ENCODE measurements at regions not wholly inside any gene's neighbourhood (a gene's known extent, or its start where the extent isn't known, plus 50 kb on each side); places are given as distances from the start of the nearest gene placed in this dataset.
"Not testable (repeated sequence)": the region's sequence is repeated elsewhere in the genome, so short reads cannot be mapped to it uniquely, and the experiment has no call there.

DNA sequence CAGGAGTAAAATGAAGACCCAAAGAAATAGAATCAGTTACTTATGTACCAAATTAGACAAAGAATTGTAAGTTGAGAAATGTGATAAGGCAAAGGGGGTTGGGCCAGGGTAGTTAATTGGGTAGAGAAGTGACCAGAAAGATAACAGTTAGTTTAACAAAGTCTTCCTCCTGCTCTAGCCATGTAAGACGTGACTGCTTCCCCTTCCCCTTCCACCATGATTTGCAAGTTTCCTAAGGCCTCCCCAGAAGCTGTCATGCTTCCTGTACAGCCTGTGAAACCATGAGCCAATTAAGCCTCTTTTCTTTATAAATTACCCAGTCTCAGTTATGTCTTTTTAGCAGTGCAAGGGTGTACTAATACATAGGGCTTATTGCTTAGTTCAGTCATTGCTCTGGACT is 142.0 kb upstream of the PDE4B start:
- Histone ChIP-seq H3K4me2 (ENCODE audit: low read length) (no peak overlapping the region), H3K4me1 (ENCODE audit: insufficient read depth, low read length, poor library complexity, severe bottlenecking) (no peaks in the 10 kb centered on the region), H3K36me3 (ENCODE audit: insufficient read depth, low read length) (no peaks in the 10 kb centered on the region), H3K9me2 (ENCODE audit: insufficient read depth, low read length) (no peaks in the 10 kb centered on the region), H3K4me3 (ENCODE audit: low read depth, low read length, poor library complexity, severe bottlenecking) (no peak overlapping the region), H4K20me1 (ENCODE audit: insufficient read depth, low read length) (no peaks in the 10 kb centered on the region), H3K79me2 (ENCODE audit: insufficient read depth, low read depth, low read length) (no peaks in the 10 kb centered on the region), H2AFZ (ENCODE audit: low read length) (no peak overlapping the region), H3K9me3 (ENCODE audit: low read length) (no peaks in the 10 kb centered on the region), H3K27ac (ENCODE audit: low read depth, low read length, poor library complexity, severe bottlenecking) (no peak overlapping the region)
- no peak for DNase-seq (ENCODE audit: low spot score)
- ChIA-PET CTCF (ENCODE audit: unreplicated experiment) (no interaction called here), POLR2A (interaction anchor here (0.6 kb wide), 1 partner anchor 16 kb away, joined by 3 read pairs; no protein-coding TSS in a partner anchor)
- no TSS peak for BruUV-seq (replicated peaks)
- TF ChIP-seq CTCF (conservative IDR thresholded peaks at IDR 0.05; ENCODE audit: low read length) (no peak), EZH2phosphoT487 (IDR thresholded peaks at IDR 0.05; ENCODE audit: borderline replicate concordance, low read depth, low read length) (no peak)
- intact Hi-C loops (cut with micrococcal nuclease; ENCODE audit: unreplicated experiment): no loop called here

GRCh38 chr1:65654526-65654925 is 138.2 kb upstream of the PDE4B start:
- H3K27ac ChIP-seq (ENCODE audit: low read depth, low read length, poor library complexity, severe bottlenecking); H3K36me3 ChIP-seq (ENCODE audit: insufficient read depth, low read length); H3K4me2 ChIP-seq (ENCODE audit: low read length); intact Hi-C loops (cut with micrococcal nuclease; ENCODE audit: unreplicated experiment); H3K4me3 ChIP-seq (ENCODE audit: low read depth, low read length, poor library complexity, severe bottlenecking); CTCF ChIA-PET (ENCODE audit: unreplicated experiment); BruUV-seq (replicated peaks); DNase-seq (ENCODE audit: low spot score); H3K4me1 ChIP-seq (ENCODE audit: insufficient read depth, low read length, poor library complexity, severe bottlenecking); H3K9me3 ChIP-seq (ENCODE audit: low read length); H3K79me2 ChIP-seq (ENCODE audit: insufficient read depth, low read depth, low read length); H3K9me2 ChIP-seq (ENCODE audit: insufficient read depth, low read length); H2AFZ ChIP-seq (ENCODE audit: low read length); H4K20me1 ChIP-seq (ENCODE audit: insufficient read depth, low read length): not testable (repeated sequence)
- POLR2A ChIA-PET: interaction anchor here (0.5 to 0.6 kb wide), 2 partner anchors 101 to 831 kb away, joined by 3 to 4 read pairs; no protein-coding TSS in a partner anchor

GRCh38 chr1:65657609-65658008 is 135.1 kb upstream of the PDE4B start:
- H3K36me3 ChIP-seq (ENCODE audit: insufficient read depth, low read length); H3K9me2 ChIP-seq (ENCODE audit: insufficient read depth, low read length); BruUV-seq (replicated peaks); H2AFZ ChIP-seq (ENCODE audit: low read length); H3K9me3 ChIP-seq (ENCODE audit: low read length); H3K4me3 ChIP-seq (ENCODE audit: low read depth, low read length, poor library complexity, severe bottlenecking); intact Hi-C loops (cut with micrococcal nuclease; ENCODE audit: unreplicated experiment); H4K20me1 ChIP-seq (ENCODE audit: insufficient read depth, low read length); H3K4me1 ChIP-seq (ENCODE audit: insufficient read depth, low read length, poor library complexity, severe bottlenecking); H3K4me2 ChIP-seq (ENCODE audit: low read length); CTCF ChIA-PET (ENCODE audit: unreplicated experiment); H3K27ac ChIP-seq (ENCODE audit: low read depth, low read length, poor library complexity, severe bottlenecking); DNase-seq (ENCODE audit: low spot score); H3K79me2 ChIP-seq (ENCODE audit: insufficient read depth, low read depth, low read length): not testable (repeated sequence)
- POLR2A ChIA-PET: interaction anchor here (0.8 kb wide), 1 partner anchor 485 kb away, joined by 3 read pairs; no protein-coding TSS in a partner anchor

- H4K20me1 ChIP-seq (ENCODE audit: insufficient read depth, low read length): no peaks in the 10 kb centered on the region
- no peak overlapping the region for H3K27ac ChIP-seq (ENCODE audit: low read depth, low read length, poor library complexity, severe bottlenecking)
- no peaks in the 10 kb centered on the region for H3K9me3 ChIP-seq (ENCODE audit: low read length)
- BruUV-seq (replicated peaks): no TSS peak
- no peaks in the 10 kb centered on the region for H3K79me2 ChIP-seq (ENCODE audit: insufficient read depth, low read depth, low read length)
- H3K4me2 ChIP-seq (ENCODE audit: low read length): no peak overlapping the region
- H3K9me2 ChIP-seq (ENCODE audit: insufficient read depth, low read length): no peaks in the 10 kb centered on the region
- no peak overlapping the region for H2AFZ ChIP-seq (ENCODE audit: low read length)
- intact Hi-C loops (cut with micrococcal nuclease; ENCODE audit: unreplicated experiment): no loop called here
- CTCF ChIA-PET (ENCODE audit: unreplicated experiment): no interaction called here
- H3K4me1 ChIP-seq (ENCODE audit: insufficient read depth, low read length, poor library complexity, severe bottlenecking): no peaks in the 10 kb centered on the region
- DNase-seq (ENCODE audit: low spot score): no peak
- TF ChIP-seq EZH2phosphoT487 (IDR thresholded peaks at IDR 0.05; ENCODE audit: borderline replicate concordance, low read depth, low read length): no peak
- no peak for TF ChIP-seq CTCF (conservative IDR thresholded peaks at IDR 0.05; ENCODE audit: low read length)
- POLR2A ChIA-PET: interaction anchor here (0.8 kb wide), 1 partner anchor 486 kb away, joined by 3 read pairs; no protein-coding TSS in a partner anchor
- no peak overlapping the region for H3K4me3 ChIP-seq (ENCODE audit: low read depth, low read length, poor library complexity, severe bottlenecking)
- H3K36me3 ChIP-seq (ENCODE audit: insufficient read depth, low read length): no peaks in the 10 kb centered on the region
These were observed 134.6 kb upstream of the PDE4B start for GRCh38 chr1:65658122-65658521.
